GM19239 (cell line): ENCODE measurements at regions not wholly inside any gene's neighbourhood (a gene's known extent, or its start where the extent isn't known, plus 50 kb on each side); places are given as distances from the start of the nearest gene placed in this dataset.
"Not testable (repeated sequence)": the region's sequence is repeated elsewhere in the genome, so short reads cannot be mapped to it uniquely, and the experiment has no call there.

Experiments
- DNase-seq: peaks from one replicate; pipeline ENCODE4 v3.0.0; 2011; ENCODE audit warnings: low spot score; ENCODE audit not compliant: insufficient read length
- FAIRE-seq: peaks from 2 replicates; lab custom pipeline; 2011; peaks lifted over from hg19 to GRCh38; lab: Jason Lieb, UNC

DNA sequence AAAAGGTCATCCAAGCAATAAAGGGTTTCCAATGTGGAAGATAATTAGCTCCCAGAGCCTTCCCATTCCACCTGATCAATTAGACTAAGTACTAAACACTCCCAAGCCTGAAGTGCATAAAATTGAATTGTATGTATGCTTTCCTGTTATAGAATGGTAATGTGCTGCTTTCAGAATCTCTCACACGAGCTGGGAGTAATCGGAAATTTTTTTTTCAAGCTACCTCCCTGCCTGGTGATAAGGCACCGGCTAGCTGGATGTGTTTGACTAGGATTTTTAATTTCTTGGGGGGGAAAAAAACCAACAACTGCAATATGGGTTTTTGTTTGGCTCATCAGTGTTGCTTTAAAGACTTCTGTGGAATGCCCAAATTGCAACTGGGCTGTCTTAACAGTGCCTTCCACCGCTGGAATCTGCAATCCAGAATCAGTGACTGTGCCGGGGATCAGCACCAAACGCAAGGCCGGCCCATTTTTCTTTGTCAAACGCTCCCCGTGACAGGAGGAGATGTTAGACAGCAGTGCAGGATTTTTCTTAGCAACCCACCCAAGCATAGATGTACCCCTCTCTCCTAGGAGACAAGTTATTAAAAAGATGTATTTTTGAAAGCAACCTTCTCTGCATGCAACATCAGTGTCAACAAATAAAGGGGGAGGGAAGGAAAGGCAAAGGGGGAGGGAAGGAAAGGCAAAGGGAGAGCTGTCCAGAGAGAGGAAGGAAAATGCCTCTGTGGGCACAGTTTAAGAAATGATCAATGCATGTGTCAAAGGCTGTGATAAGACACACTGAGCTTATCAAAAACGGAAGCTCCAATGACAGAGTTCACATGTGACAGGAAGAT, 387.2 kb downstream of the NPIPA8 start:
- DNase-seq (no peak), FAIRE-seq (no peak)

DNA sequence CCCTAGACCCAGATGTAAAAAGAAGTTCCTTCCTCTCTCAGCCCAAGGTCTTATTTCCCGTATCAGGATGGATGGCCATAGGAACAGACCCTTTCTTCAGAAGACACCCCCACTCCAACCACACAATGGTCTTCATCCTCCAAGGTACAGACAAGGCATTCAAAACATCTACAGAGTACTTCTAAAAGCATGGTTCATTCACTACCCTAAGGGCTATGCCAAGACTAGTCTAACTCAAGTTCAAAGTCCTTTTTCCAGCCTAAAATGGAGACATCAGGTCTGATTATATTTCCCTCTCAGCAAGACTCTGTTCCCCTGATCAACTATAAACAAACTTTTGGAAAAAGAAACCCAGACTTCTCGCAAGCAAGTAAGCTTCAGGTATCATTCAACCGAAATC, 388.9 kb downstream of the NPIPA8 start:
- DNase-seq (no peak), FAIRE-seq (no peak)

DNA sequence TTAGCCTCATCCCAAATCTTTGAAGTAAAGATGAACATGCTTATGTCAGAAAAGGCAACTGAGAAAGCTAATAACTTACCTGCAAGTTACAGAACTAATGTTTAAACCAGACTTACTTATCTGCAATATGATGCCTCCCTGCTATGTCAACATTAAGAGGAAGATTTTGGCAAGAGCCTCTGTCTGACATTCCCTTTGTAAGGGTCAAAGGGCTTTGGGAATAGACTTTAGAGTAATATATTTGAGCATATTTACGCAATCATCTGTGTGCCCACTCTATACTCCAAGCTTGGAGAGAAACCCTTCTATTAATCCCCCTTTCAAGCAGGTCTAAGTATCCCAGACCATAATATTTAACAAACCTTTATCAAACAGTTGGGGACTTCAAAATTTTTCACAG, 389.4 kb downstream of the NPIPA8 start:
- DNase-seq (no peak), FAIRE-seq (no peak)

DNA sequence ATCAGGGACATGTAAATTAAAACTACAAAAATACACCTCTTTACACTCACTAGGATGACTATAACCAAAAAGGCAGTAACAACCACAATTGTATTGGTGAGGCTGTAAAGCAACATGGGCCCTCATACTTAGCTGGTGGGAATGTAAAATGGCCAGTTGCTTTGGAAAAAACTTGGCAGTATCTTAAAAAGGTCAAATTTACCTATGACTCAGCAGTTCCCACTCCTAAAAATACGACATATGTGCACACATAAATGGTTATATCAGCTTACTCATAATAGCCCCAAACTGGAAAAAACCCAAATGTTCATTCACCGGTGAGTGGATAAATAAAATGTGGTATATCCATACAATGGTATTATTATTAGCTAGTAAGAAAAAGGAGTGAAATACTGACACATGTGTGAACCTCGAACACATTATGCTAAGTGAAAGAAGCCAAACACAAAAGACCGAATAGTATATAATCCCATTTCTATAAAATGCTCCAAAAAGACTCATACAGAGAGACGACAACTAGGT, 391.4 kb downstream of the NPIPA8 start:
- DNase-seq (no peak), FAIRE-seq (no peak)

DNA sequence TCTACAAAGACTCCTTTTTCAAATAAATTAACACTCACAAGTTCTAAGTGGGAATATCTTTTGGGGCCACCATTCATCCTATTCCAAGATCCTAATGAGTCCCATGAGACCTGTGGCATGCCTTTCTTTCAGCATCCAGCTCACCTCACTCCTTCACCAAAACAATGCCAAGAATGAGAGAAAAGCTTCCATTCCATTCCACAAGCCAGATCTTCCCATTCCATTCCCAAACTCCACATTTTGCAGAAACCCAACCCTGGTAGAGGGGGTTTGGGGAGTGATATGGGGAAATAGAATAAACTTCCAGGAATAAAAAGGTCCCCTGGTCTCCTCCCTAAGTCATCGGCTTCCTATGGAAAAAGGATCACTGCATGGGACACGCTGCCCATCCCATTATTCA, 392.2 kb downstream of the NPIPA8 start:
- no peak for FAIRE-seq
- DNase-seq, result no peak

DNA sequence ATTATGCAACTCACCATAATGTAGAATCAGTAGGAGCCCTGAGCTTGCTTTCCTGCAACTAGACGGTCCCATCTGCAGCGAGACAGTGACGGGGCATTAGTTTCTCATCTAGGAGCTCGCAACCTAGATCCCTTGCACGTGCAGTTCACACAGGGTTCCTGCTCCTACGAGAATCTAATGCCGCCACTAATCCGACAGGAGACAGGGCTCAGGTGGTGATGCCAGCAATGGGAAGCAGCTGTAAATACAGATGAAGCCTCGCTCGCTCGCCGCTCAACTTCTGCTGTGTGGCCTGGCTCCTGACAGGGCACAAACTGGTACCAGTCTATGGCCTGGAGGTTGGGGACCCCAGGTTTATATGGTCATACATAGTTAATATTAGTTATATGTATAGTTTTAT, 394.5 kb downstream of the NPIPA8 start:
- DNase-seq, result no peak
- no peak for FAIRE-seq

DNA sequence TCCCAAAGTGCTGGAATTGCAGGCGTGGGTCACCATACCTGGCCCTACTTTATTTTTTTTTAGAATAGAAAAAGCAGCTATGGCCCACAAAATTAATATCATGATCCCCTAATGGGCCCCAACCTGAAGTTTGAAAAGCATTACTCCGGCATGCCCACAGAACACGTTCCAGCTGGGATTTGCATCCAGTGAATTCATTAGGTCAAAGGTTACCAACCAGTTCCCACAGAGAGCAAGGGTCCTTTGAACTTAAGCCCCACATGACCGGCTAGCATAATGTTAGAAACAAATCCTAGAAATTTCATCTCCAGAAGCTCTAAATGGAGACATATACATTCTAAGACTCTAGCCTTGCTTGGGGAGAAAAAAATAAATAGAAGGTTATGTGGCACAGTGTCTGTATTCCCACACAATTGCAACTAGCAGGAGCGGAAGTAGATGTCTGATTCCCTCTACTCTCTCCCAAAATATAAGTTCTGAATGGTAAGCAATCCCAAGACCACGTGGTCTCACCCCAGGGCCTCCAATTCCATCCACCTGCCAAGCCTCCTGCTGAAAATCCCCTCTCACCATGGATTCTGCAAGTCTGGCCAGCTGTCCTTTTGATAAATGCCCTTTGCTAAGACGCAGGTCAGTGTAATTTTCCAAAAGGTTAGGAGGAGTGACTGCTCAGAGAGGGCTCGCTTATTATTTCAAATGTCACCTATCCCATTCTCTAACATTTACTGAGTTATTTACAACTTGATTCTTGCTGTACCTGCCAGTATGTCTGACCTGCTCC, 395.8 kb downstream of the NPIPA8 start:
- FAIRE-seq (no peak), DNase-seq (no peak)

DNA sequence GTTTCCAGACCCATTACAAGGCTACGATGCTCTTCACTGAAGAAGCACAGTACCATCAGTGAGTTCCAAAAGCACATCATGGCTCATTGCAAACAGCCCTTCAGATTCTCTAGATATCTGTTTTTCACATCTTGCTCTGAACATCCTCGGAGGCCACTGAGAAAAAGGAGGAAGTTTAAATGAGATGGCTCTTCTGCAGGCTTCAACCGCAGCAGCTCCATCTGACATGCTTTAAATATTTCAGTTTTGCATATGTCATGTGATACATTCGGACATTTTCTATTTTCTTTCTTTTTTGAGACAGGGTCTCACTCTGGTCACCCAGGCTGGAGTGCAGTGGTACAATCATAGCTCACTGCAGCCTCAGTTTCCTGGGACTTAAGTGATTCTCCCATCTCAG, 396.8 kb downstream of the NPIPA8 start:
- DNase-seq (no peak), FAIRE-seq (peak; percentile 93)

DNA sequence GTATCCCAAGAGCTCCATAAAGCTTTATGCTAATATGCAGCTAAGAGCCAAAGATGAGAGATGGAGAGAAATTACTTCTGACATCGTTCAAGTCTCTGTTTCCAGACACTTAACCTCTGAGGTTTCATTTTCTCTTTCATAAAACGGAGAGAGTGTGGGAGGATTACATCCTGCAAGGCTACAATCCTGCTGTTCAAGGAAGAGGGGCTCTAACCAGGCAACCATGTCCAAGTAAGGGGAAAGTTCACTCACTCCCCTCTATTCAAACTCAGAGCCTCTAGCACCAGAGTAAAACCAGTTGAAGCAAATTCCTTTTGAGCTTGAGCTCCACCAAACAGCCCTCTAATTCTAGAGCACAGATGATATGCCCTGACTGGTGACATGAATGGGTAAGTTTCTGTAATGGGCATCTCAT, 397.4 kb downstream of the NPIPA8 start:
- FAIRE-seq (no peak), DNase-seq (no peak)

DNA sequence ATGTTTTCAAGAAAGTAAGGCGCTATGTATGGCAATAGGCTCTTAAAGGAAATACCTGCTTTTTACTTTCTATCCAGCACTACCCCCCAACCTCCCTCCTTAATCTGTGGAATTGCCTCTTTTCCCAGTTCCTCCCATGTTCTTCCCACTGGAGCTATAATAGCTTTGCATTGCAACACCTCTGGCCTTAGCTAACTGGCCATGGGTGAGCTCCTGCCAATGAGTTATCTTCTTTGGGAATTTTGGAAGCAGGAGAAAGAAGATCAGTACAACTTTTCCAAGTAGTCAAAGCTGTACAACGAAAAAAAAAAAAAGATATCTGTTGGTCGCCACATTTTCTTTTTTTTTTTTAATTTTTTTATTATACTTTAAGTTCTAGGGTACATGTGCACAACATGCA, 398.0 kb downstream of the NPIPA8 start:
- no peak for DNase-seq
- no peak for FAIRE-seq

DNA sequence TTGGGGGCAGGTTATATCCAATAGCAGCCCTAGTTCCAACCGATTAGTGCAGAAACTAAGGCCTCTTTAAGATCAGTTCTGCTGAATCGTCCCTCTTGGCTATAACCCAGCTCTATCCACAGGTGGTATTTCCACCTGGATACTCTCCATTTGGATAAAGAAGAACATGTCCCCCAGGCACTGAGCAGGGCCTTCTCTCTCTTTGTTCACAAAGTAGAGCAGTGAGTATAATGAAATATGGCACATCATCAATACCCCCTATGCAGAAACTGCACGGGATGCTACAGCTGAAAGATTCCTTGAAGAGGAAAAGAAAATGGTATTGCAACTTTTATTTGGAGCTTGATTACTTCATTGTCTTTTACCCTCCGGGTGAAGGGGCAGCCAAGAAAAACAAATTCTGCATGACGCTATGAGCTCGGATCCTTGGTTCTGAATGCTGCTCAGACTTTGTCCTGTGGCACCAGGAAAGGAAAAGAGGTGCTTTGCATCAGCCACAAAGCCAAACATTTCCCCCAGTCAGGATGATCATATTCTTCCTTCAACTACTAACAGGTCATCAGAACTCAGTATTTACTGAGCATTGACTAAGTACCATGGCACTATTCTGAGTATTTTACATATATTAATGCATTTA, 399.7 kb downstream of the NPIPA8 start:
- FAIRE-seq, result no peak
- DNase-seq, result no peak

DNA sequence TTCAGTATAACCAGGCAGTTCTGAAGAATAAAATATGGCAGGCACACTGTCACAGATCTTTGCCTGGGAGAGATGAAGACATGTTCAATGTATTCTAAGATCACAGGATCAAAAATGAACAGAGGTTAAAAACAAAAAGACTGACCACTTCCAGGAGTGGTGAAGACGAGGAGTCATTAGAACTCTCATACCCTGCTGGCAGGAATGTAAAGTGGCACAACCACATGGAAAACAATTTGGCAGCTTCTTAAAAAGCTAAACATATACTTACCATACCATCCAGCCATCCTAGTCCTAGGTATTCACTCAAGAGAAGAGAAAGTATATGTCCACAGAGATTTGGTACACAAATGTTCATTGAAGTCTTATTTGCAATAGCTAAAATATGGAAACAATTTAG, 406.3 kb downstream of the NPIPA8 start:
- no peak for FAIRE-seq
- DNase-seq, result no peak

DNA sequence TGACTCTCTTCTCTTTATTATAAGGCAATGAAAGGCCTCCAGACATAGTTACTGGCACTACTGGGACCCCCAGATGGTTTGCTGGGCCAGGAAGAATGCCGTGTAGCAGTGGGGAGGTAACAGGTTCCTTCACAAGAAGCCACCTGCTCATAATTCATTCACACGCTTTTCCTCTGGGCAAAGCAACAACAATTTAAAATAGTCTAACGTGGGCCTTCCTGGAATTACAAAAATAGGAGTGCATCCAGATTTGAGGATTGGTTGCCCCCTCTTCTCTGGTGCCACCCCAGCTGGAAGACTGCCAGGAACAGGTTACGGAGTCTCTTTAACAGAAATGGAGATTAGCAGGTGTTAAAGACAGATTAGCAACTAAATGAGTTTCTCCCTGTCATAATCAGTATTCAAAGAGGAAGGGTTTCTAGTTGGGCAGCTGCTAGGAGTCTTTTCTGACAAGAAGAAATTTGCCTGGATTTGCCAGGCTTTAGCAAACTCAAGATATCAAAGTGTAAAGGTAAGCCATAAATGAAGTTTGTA, 409.6 kb downstream of the NPIPA8 start:
- no peak for DNase-seq
- no peak for FAIRE-seq

DNA sequence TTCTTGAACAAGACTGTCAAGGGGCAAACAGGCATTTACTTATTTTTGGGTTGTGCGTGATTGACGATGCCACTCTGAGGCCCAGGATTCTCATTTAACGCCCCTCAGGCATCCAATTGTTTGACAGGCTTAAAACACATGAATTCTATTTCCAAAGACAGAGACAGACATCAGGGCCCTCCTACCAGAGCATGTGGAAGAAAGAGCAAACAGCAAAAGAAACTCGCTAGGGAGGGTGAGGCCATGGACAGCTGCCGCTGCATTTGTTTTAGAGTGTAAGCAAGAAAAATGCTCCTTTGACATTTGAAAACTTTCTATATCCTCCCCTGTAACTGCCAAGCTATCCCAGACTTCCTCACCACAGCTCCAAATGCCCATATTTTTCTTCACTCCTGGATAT, 410.1 kb downstream of the NPIPA8 start:
- no peak for FAIRE-seq
- DNase-seq, result no peak

DNA sequence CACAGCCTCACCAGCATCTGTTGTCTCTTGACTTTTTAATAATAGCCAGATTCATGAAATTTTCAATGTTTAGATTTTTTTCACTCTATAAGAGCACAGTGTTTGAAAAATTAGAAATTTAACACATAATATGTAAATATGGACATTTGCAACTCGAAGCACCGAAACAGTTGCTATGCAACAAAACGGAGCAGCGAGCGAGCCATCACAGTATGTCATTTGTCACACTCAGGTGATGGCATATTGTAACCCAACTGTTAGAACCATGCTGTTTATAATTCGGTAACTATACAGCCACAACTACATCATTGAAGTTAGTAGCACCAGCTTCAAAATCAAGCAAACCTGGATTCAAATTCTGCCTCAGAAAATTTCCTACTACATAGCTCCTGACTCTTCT, 410.8 kb downstream of the NPIPA8 start:
- no peak for FAIRE-seq
- DNase-seq, result no peak

DNA sequence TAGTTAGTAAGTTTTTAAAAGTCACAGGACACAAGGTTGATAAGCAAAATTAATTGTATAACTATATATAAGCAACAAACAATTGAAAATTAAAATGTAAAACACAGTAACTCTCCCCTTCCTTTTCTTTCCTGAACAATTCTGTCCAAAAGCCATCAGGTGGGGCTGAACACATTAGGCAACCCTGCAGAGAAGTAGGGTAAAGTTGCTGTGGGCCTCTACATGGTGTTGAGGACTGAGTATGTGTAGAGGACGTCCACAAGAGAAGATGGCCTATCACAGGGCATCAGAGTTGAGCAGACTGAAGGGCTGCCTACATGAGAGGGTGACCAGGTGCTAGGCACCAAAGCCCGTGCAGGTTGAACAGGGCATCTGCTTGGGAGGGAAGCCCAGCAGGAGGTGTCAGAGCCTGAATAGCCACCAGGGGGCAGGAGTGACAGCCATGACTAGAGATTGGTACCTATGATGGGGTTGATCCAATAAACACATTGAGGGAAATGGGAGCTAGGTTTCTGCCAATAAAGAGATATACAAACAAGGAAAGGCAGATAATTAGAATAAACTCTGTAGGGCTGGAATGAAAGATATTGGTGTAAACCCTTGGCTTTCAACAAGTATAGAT, 415.1 kb downstream of the NPIPA8 start:
- DNase-seq, result peak; percentile 56
- FAIRE-seq, result peak; percentile 94

DNA sequence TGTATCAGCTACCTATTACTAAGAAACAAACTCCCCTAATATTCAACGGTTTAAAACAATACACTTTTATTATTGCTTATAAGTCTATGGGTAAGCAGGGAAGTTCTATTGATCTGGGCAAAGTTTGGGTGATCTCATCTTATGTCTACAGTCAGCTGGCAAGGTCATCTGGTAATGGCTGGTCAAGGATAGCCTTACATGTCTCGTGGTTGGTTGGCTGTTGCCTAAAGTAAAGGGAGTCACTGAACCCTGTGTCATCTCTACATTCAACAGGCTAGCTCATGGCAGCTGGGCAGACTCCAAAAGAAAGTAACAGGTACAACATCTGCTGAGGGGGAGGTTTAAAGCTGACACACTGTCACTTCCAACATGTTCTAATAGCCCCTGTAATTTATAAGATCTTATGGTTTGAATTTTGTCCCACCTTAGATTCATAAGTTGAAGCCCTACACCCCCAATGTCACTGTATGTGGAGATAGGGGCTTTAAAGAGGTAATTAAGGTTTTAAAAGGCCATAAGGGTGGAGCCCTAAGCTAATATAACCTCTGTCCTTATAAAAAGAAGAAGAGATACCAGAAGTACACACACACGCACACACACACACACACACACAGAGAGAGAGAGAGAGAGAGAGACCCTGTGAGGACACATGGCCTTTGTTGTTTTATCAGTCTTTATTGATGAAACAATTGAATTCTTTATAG, 419.1 kb downstream of the NPIPA8 start:
- FAIRE-seq (no peak), DNase-seq (no peak)

DNA sequence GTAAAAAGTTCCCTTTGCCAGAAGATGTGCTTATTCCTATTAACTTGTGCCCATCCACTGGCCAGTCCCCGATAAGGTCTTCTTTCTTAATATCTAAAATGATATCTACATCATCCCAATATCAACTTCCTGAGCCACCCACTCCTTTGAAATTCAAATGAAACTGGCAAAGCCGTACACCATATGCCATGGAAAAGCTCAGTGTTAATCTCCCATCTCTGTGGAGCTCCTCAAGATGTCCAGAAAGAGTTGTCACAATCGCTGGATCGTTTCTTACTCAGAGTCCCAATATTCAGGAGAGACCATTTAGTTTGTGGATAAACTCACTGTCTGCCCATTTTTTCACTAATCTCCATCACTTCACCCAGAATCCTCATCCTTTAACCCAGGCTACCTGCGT, 420.7 kb downstream of the NPIPA8 start:
- FAIRE-seq, result no peak
- DNase-seq, result no peak

DNA sequence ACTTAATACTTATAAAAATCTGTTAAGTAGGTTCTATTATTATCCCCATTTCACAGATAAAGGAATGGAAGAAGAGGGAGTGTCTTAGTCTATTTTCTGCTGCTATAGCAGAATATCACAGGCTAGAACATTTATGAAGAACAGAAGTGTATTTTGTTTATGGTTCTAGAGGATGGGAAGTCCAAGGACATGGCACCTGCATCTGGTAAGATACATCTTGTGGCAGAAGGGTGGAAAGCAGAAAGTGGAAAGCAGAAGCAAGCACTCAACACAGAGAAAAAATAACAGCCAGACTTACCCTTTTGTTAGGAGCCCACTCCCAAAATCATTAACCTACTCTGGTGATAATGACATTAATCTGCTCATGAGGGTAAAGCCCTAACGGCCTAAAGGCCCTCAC, 422.4 kb downstream of the NPIPA8 start:
- FAIRE-seq, result no peak
- DNase-seq, result no peak

DNA sequence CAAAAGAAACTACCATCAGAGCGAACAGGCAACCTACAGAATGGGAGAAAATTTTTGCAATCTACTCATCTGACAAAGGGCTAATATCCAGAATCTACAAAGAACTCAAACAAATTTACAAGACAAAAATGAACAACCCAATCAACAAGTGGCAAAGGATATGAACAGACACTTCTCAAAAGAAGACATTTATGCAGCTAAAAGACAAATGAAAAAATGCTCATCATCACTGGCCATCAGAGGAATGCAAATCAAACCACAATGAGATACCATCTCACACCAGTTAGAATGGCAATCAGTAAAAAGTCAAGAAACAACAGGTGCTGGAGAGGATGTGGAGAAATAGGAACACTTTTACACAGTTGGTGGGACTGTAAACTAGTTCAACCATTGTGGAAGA, 425.0 kb downstream of the NPIPA8 start:
- not testable (repeated sequence) for FAIRE-seq

More for the DNA sequence above, 425.0 kb downstream of the NPIPA8 start:
- DNase-seq, result not testable (repeated sequence)
